ENCODE measurements at regions not wholly inside any gene's neighbourhood (a gene's known extent, or its start where the extent isn't known, plus 50 kb on each side); places are given as distances from the start of the nearest gene placed in this dataset.
"Not testable (repeated sequence)": the region's sequence is repeated elsewhere in the genome, so short reads cannot be mapped to it uniquely, and the experiment has no call there.

- H3K9me3 ChIP-seq; intact Hi-C loops (cut with DNase I); ATAC-seq; H3K27ac ChIP-seq; H3K4me3 ChIP-seq; H3K27me3 ChIP-seq; DNase-seq; H3K36me3 ChIP-seq; H3K4me1 ChIP-seq: not testable (repeated sequence)
- WGBS, 4 donors: 91 to 94% (median 93%) methylated on average over 4 of the region's 4 CpGs
Observed at GRCh38 chr1:25171013-25171412, 61.3 kb downstream of the SYF2 start.

GRCh38 chr1:25170439-25170838 lies 61.9 kb downstream of the SYF2 start:
- WGBS, 4 donors: 88 to 92% (median 89%) methylated on average over 6 of the region's 6 CpGs
- Histone ChIP-seq H3K4me3 (no peak overlapping the region), H3K9me3 (no peaks in the 10 kb centered on the region), H3K36me3 (no peaks in the 10 kb centered on the region), H3K4me1 (no peaks in the 10 kb centered on the region), H3K27me3 (no peaks in the 10 kb centered on the region), H3K27ac (no peak overlapping the region)
- ATAC-seq (no peak), DNase-seq (no peak)
- intact Hi-C loops (cut with DNase I): no loop called here
- no peak for TF ChIP-seq CTCF (IDR thresholded peaks at IDR 0.05)
- TF ChIP-seq POLR2A (IDR thresholded peaks at IDR 0.05): no peak

- intact Hi-C loops (cut with DNase I): no loop called here
- H3K4me3 ChIP-seq: no peak overlapping the region
- TF ChIP-seq CTCF (IDR thresholded peaks at IDR 0.05) (no peak), POLR2A (IDR thresholded peaks at IDR 0.05) (no peak)
- H3K27ac ChIP-seq: no peak overlapping the region
- H3K9me3 ChIP-seq: no peaks in the 10 kb centered on the region
- 88 to 89% (median 89%) methylated on average over 8 of the region's 8 CpGs for WGBS, 4 donors
- no peak for ATAC-seq
- peaks cover 0 to 5% (median 0%) of the 10 kb centered on the region in 9 donors for H3K27me3 ChIP-seq
- no peaks in the 10 kb centered on the region for H3K4me1 ChIP-seq
- no peaks in the 10 kb centered on the region for H3K36me3 ChIP-seq
- no peak for DNase-seq
Observed at GRCh38 chr1:25169610-25170009, 62.7 kb downstream of the SYF2 start.

DNA sequence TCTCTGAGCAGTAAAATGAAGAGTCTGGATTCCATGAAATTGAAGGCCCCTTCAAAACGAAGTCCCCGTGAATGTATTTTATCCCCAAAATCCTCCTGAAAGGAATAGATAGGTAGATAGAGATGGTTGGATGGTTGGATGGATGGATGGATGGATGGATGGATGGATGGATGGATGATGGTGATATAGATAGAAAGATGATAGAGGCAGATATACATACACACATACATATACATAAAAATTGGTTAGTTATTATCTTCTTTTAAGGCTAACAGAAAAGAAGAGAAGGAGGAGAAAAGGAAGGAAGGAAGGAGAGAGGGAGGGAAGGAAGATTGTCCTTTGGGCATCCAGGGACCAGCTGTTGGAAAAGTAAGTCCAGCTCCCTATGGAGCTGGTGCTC lies 63.1 kb downstream of the SYF2 start:
- TF ChIP-seq POLR2A (IDR thresholded peaks at IDR 0.05): no peak
- no peak for TF ChIP-seq CTCF (IDR thresholded peaks at IDR 0.05)
- DNase-seq (no peak), ATAC-seq (no peak)
- Histone ChIP-seq H3K36me3 (no peaks in the 10 kb centered on the region), H3K4me3 (no peak overlapping the region), H3K27ac (no peak overlapping the region), H3K27me3 (peaks cover 0 to 5% (median 0%) of the 10 kb centered on the region in 9 donors), H3K4me1 (no peaks in the 10 kb centered on the region), H3K9me3 (no peaks in the 10 kb centered on the region)
- intact Hi-C loops (cut with DNase I): no loop called here
- WGBS, 4 donors: 88 to 95% (median 93%) methylated on average over 2 of the region's 2 CpGs
